GM12891 (cell line): ENCODE measurements at regions not wholly inside any gene's neighbourhood (a gene's known extent, or its start where the extent isn't known, plus 50 kb on each side); places are given as distances from the start of the nearest gene placed in this dataset.

Experiments used
- POLR2A ChIP-seq: IDR thresholded peaks from 2 replicates; pipeline ENCODE4 v1.6.1; 2011; ENCODE audit warnings: low read depth, low read length, control low read depth
- POLR2AphosphoS5 ChIP-seq: IDR thresholded peaks from 2 replicates; pipeline ENCODE4 v1.6.1; 2011; ENCODE audit warnings: low read depth, low read length, control low read depth
- SPI1 ChIP-seq: IDR thresholded peaks from 2 replicates; pipeline ENCODE4 v1.6.1; 2011; ENCODE audit warnings: low read depth, low read length, control low read depth
- TAF1 ChIP-seq: IDR thresholded peaks from 2 replicates; pipeline ENCODE4 v1.6.1; 2011; ENCODE audit warnings: low read depth, low read length, control low read depth

GRCh38 chr5:91797576-91797975 lies 414.5 kb upstream of the ARRDC3 start:
- no peak for TF ChIP-seq SPI1
- no peak for TF ChIP-seq POLR2A
- no peak for TF ChIP-seq POLR2AphosphoS5
- TF ChIP-seq TAF1, result no peak
